HG03457 (cell line): ENCODE measurements at regions not wholly inside any gene's neighbourhood (a gene's known extent, or its start where the extent isn't known, plus 50 kb on each side); places are given as distances from the start of the nearest gene placed in this dataset.
A peak's percentile ranks its signal among the peaks of the same experiment; 100 is the strongest.
"Not testable (repeated sequence)": the region's sequence is repeated elsewhere in the genome, so short reads cannot be mapped to it uniquely, and the experiment has no call there.

Experiments used
- ATAC-seq: cut with Tn5 transposase; IDR thresholded peaks from one replicate; pipeline ENCODE4 v1.9.1; 2021; ENCODE audit warnings: moderate number of reproducible peaks; ENCODE audit not compliant: unreplicated experiment

- ATAC-seq = not testable (repeated sequence)
These were observed 68.7 kb upstream of the ZFAND5 start for GRCh38 chr9:72433616-72434267.

- ATAC-seq = no peak
These were observed 66.0 kb upstream of the ZFAND5 start for GRCh38 chr9:72431036-72431435.

DNA sequence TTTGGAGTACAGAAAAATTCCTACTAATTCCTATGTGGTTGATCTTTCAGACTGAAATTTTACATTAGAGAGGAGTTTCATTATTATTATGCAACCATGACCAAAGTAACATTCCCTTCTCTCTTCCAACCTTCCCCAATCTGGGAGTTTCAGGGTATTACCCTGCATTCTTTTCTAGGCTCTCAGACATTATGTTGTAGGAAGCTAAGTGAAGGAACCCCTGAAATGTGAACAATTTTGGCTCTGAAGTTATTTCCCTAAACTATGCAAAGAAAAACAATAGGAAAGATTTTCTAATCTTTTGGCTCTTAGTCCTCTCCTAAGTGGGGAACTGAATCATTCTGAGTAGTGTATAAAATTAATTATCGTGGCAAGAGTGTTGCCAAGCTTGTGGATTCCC lies 63.3 kb upstream of the ZFAND5 start:
- ATAC-seq = no peak

- ATAC-seq = no peak
These were observed 62.8 kb upstream of the ZFAND5 start for GRCh38 chr9:72427801-72428200.

DNA sequence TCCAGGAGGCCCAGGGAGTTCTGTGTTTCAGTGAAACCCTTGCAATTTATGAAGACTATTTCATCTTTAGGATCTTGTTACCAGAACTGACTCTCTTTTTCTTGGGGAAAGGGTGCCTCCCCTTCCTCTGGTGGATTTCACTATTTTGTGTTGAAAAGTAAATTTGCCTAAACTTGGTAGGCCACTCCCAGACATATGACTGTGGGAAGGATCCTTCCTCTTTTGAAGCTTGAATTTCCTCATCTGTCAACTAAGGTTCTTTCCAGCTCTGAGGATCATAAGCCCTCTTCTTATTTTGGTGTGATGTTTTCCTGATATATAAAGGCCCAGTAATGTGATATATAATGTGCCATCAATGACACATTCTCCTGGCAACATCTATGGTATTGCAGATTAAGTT lies 59.1 kb upstream of the ZFAND5 start:
- no peak for ATAC-seq

DNA sequence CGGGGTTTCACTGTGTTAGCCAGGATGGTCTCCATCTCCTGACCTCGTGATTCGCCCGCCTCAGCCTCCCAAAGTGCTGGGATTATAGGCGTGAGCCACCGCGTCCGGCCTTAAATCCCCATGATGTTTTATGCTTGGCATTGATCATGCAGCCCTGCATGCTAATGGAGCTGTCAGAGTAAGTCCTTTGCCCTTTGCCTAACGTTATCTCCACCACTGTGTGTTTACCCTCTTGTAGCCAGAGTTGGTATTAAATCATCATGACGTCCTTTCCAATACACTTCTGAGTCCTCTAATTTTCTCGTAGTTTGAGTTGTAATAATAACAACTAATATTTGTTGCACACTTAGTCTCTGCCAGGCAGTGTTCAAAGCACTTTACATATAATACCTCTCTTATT lies 57.2 kb upstream of the ZFAND5 start:
- ATAC-seq = no peak

DNA sequence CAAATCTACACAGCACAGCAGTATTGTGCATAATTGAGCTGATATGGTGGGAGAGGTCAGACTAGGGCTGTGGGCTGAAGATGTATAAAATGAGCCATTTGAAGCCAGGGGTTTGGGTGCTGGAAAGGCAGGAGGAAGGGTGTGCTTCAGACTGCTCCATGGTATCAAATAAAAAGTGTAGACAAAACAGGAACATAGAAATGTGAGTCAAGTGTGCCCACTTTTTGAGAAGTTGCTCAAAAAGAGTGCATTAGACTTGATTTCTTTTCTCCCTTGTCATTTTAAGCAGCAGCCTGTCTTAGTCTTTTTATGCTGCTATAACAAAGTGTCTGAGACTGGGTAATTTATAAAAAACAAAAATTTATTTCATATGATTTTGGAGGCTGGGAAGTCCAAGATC lies 55.8 kb upstream of the ZFAND5 start:
- ATAC-seq = no peak

- no peak for ATAC-seq
These were observed 50.9 kb upstream of the ZFAND5 start for GRCh38 chr9:72415948-72416347.

GRCh38 chr9:72415163-72415562 lies 50.2 kb upstream of the ZFAND5 start:
- ATAC-seq = peak; percentile 59
